HG02938 (cell line): ENCODE measurements at regions not wholly inside any gene's neighbourhood (a gene's known extent, or its start where the extent isn't known, plus 50 kb on each side); places are given as distances from the start of the nearest gene placed in this dataset.
"Not testable (repeated sequence)": the region's sequence is repeated elsewhere in the genome, so short reads cannot be mapped to it uniquely, and the experiment has no call there.

Experiments
- ATAC-seq: cut with Tn5 transposase; IDR thresholded peaks from one replicate; pipeline ENCODE4 v1.9.1; 2021; ENCODE audit warnings: mild to moderate bottlenecking, moderate library complexity; ENCODE audit not compliant: unreplicated experiment

DNA sequence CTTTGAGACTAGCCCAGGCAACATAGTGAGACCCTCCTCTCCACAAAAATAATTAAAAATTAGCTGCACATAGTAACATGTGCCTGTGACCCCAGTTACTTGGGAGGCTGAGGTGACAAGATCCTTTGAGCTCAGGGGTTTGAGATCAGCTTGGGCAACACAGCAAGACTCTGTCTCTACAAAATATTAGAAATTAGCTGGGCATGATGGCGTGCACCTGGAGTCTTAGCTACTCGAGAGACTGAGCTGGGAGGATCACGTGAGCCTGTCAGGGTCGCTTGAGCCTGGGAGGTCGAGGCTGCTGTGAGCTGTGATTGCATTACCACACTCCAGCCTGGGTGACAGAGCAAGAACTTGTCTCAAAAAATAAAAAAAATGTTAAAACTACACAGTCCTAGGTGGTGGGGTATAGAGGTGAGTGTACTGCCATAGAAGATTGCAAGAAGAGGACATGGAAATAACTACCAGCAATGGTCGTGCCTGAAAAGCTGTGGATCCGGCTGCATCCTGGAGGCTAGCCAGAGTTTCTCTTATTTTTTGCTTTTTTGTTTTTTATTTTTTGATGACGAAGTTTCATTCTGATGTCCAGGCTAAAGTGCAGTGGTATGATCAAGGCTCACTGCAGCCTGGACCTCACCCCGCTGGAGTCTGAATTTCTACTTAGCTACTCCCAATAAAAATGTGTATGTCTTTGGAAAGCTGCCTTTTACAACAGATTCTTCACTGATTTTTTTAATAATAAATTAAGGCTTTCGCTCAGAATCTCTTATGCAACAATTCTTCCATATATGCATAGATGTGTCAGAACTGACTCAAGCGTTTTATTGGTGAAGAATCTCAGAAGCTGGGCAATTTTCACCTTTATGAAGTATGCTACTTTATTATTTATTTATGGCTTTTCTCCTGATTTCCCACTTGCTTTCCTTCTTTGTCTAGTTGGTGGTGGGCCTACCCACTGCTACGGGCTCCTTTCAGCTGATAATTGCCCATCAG, 393.8 kb downstream of the TSHZ3 start:
- ATAC-seq: no peak

DNA sequence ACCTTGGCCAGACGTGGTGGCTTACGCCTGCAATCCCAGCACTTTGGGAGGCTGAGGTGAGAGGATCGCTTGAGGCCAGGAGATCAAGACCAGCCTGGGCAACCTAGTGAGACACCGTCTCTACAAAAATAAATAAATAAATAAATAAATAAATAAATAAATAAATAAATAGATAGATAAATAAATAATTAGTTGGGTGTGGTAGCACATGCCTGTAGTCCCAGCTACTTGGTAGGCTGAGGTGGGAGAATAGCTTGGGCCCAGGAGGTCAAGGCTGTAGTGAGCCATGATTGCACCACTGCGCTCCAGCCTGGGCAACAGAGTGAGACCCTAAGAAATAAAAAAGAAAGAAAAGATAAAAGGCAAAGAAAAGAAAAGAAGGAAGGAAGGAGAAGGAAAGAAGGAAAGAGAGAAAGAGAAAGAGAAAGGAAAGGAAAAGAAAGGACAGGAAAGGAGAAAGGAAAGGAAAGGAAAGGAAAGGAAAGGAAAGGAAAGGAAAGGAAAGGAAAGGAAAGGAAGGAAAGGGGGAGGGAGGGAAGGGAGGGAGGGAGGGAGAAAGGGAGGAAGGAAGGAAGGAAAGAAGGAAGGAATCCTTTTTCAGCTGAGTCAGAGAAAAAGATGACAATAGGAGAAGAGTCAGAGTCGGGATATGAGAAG, 404.8 kb downstream of the TSHZ3 start:
- ATAC-seq: not testable (repeated sequence)

DNA sequence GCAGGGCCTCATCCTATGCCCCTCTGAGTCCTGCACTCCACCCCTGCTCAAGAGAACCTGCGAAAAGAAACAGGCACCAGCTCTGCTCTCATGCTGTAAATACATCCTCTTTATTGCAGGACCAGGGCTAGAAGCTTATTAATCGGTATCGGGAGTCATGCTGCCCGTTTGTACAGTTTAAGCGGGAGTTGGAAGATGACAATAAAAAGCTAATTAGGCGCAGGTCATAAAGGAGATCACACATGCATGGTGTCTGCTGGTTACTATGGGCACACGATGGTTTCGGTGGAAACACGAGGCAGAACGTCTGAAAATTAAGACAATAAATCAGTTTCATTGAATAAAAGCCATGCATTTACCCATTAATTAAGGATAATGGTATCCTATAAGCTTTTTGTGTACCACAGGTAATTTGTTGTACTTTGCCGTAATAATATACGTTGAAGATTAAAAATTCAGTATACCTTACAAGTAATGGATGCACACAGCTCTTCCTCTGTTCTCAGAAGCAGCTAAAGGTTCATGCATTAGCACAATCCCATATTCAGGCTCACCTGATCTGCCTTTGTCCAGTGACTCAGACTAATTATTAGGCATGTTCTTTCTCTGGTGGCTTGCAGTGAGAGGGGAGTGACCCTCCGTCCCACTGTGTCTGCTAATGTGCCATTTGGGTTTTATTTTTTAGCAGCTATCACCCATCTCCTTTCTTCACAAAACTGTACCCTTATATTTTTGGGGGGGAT, 406.0 kb downstream of the TSHZ3 start:
- ATAC-seq: no peak

DNA sequence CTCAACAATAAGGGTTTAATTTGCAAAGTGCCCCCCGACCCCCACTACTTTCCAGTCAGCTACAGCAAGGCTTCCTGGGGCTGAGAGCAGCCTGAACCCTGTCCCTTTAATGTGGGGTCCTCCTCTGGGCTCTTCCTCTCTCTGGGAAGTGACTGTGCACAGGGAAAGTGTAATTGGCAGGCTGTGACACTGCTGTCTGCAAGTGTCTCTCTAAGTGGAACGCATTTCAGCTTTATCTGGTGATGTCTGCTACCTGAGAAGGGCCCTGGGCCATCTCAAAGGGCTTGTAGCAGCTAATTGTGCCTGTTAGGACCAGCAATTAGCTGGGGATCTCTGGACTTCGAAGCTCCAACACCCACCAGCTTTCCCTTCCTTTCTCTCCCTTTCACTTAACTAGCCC, 406.6 kb downstream of the TSHZ3 start:
- ATAC-seq: no peak

DNA sequence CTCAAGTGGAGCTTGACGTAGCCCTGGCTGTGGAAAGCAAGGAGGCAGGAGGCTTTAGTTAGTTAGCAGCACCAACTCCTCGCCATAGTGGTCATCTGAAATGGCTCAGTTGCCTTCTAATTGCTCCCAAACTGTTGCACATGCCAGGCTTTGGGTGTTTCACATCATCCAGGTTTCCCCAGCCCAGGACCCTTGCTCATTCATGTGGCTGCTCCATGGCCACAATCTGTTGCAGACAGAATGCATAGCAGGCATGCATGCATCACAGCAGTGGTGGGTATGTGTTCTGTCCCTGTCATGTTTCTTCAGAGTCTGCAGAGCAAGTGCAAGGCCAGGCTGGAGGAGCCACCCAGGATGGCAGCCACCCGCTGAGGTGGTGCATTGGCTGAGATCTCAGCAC, 407.6 kb downstream of the TSHZ3 start:
- no peak for ATAC-seq

DNA sequence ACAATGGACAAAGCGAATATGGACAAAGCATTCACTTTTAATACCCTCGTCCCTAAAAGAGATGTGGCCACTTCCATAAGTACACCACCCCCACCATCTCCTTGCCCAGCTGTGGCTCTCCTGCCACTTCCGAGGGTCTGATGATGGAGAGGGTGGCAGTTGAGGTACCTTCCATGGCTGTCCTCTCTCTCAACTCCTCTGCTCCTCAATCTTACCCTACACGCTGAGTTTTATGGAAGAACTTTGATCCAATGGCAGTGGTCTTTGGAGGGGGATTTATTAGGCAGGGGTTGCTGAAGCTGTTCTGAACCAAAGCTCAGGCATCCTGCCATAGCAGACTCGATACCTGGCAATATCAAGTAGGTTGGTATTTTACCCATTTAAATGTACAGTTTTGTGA, 413.0 kb downstream of the TSHZ3 start:
- no peak for ATAC-seq

DNA sequence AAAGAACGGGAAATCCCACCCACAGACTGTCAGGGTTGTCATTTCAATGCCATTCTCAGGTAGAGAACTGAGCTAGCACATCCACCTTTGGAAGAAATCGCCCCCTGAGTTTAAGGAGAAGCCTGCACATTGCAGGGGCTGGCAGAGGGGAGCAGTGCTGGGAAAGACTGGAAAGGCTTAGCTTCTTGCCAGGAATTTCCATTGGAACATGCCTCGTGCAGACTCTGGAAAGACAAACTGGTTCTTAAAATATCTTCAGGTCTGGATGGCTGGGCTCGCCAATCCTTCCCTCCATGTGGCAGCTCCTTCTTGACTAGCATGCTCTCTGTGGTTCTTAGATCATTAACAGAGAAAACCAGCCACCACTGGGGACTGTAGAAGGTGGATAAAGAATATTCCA, 414.1 kb downstream of the TSHZ3 start:
- no peak for ATAC-seq

DNA sequence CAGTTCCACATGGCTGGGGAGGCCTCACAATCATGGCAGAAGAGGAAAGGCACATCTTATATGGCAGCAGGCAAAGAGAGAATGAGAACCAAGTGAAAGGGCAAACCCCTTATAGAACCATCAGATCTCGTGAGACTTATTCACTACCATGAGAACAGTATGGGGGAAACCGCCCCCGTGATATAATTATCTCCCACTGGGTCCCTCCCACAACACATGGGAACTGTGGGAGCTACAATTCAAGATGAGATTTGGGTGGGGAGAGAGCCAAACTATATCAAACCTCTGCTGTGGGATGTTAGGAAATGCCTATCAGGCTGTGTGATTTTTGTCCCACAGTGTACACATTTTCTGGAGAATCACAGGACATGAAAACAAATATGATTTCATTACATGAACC, 415.8 kb downstream of the TSHZ3 start:
- ATAC-seq: not testable (repeated sequence)

DNA sequence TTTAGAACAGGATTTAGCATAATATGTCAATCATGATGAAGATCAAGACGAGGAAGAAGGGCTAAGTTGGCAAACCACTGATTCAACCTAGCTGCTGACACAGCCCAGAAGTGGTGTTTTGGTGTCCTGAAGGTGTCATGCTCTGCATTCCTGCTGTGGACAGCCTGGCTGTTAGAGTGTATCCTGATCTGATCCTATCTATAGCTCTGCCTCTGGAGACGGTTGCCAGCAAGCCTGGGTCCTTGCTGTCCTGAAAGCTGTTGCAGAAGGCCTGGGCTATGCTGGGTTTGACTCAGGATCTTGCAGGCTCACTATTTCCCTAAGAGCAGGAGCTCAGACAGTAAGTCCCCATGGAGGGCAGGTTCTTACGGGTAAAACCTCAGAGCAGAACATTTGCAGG, 416.4 kb downstream of the TSHZ3 start:
- ATAC-seq: no peak

DNA sequence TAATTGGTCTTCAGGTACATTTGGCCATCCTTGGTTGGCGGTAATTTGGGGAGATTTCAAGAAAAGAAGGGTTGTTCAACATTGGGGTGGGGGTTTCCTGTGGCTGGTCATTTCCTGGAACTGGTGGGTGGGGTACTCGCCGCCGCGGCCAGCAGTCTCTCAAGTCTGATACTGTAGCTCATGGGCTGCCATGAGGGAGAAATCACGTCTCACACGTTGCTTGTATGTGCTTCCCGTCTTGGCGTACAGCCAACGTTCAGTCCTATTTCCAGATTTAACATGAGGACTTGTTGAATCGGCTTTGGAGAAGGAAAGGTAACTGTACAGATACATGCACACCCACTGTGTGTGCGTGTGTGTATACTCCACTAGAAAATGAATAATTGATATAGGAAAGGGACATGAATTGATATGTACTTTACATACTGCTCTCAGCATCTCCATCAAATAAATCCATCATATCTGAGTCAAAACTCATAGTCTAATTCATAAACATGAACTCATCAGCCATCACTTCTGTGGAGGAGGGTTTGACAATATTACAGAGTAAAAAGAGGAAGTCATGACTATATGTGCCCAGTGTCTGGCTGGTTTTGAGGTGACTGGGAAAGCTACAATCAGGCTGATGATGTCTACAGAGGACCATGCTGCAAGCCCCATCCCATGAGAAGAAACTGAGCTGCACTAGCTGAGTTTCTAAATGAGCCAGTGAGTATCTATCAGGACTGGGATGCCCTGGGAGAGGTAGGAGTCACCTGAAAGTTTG, 418.1 kb downstream of the TSHZ3 start:
- no peak for ATAC-seq

DNA sequence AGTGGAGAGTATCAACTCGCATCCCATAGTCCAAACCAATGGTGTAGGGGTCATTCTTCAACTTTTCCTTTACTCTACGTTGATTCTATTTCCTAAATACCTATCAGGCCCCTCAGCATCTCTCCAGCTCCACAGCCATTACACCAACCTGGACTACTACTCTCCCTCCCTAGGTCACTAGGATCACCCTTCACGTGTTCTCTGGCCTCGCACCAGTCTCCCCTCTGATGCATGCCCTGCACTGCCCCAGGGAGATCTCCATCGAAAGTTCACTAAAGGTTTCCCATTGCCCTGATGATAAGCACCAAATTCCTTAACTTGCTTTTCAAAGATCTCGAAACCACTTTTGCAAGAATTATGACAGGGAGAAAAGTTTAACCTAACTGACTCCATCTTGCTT, 421.5 kb downstream of the TSHZ3 start:
- no peak for ATAC-seq

DNA sequence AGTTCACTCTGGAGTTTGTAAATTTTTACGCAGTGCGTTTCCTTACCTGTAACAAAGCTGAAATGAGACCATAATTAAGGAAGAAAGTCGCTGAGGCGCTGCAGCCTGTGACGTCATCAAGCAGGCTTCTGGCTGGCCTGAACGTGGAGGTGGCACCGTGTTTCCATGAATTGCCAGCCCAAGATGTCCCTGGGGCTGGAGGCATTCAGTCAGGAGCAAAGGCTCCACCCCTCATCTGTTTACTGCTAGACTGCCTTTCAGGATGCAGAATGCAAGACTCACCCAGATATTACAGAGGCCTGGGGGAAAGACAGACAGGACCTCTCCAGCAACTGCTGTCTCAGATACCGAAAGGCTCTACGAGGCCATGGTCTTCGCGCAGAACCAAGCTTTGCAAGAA, 424.6 kb downstream of the TSHZ3 start:
- no peak for ATAC-seq

DNA sequence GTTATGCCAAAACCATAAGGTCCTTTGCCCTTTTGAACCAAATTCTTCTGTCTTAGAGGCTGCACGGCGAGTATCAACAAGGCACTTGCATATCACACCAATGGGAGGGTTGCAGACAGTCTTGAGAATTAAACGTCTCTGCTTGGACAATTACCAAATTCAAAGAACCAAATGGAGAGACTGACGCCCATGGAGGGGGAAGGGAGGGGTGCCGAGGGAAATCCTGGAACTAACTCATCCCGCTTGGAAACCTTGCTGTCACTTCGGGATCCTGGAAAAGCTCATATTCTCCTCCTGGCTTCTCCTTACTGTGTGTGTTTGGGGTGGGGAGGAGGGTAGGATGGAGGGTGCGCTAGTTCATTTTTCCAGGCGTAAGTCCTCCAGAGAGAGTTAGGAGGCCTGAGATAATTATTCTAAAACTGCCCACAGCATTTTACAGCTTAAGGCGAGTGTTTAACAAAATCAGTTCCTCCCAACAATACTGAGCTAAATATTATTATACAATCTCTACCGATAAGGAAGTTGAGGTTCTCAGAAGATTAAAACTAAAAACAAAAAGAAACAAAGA, 425.1 kb downstream of the TSHZ3 start:
- ATAC-seq: no peak

DNA sequence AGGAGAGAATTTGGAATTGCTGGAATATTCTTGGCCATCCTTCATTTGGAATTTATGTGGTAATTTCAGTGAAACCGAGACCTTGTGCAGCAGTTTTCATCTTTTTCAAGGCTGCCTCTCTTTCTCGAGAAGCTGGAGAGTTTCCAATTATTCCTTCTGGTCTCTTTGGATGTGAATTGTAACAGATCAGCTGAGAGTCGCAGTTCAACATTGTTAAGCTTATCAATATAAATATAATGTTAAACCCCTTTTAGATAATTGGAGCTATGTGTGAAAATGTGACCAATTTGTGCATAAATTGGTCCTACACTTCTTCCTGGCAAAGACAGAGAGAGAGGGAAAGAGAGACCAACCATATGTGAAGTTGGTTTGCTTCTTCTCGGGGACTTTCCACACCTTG, 425.6 kb downstream of the TSHZ3 start:
- no peak for ATAC-seq

DNA sequence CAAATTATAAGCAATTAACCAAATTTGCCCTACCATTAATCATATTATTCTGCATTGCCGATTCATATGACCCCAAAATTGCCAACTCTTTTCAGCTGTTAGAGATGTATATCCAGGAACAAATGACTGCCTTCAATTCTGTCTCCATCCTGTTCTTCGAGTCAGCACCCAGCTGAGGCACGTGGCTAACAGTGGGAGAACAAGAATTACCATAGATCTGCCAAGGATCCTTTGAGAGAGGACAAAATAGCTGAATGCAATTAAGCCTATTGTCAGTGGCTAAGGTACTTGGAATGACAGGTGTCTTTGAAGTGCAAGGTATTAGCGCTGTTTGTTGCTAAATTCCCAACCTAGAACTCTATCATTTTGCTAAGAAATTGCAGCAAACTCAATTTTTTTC, 426.1 kb downstream of the TSHZ3 start:
- no peak for ATAC-seq

DNA sequence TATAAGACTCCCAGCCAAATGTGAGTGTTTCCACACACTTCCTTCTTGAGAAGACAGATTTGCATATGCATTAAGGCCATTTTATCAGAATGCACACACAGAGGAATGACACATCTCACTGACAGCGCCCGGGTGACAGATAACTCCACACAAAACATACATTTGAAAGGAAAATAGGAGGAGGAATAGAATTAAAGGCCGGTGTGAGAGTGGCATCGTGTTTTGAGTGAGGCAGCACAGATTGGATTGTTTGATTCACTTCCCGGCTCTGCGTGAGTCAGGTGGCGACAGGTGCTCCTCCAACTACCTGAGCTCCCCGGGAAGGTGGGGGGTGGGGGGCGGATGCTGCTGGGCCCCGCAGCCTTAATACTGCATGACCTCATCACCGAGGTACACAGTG, 429.0 kb downstream of the TSHZ3 start:
- no peak for ATAC-seq

DNA sequence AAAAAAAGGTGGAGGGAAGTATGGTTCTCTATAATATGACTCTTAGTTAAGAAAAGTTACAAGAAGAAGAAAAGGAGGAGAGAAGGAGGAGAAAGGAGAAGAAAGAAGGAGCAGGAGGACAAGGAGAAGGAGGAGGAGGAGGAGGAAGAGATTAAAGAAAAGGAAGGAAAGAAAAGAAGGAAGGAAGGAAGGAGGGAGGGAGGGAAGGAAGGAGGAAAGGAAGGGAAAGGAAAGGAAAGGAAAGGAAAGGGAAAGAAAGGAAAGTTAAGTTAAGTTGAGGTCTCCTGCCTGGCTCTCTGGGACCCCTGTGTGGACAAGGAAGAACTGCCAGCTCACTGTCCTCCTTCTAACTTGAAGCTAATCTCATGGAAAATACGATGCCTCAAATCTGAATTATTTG, 429.5 kb downstream of the TSHZ3 start:
- no peak for ATAC-seq

DNA sequence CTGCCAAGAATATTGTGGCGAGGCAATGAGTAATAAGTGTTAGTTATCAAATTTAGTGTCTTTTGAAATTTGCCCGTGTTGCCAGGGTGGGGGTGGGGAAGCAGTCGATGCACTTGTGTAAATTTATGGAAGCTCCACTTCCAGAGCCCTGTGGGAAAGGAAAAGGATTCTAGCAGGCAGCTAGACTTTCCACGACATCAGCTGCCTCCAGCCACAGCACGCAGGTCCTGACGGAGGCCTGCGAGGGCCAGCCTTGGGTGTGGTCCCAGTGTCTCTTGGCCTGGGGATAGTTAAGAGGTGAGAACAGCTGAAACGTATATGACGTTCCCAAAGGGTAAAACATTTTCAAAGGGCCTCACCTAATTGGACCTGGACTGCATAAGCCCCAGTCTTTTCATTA, 433.0 kb downstream of the TSHZ3 start:
- ATAC-seq: no peak

DNA sequence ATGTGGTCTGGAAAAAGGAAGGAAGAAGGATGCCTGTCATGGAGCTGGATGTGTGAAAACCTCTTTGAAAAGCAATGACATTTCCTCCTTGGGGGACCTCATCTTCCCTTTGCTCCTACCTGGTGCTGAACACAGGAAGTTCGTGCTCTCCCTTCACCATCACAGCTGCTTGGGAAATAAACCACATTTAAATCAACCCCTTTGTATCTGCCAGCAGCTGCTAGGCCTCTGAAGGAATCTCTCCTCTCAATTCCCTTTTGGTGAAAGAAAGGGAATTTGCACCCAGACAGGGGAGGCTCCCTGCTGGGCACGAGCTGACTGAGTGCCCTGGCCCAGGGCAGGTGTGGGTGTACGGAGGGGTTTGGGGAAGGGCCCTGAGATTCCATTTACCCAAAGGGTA, 437.7 kb downstream of the TSHZ3 start:
- no peak for ATAC-seq

DNA sequence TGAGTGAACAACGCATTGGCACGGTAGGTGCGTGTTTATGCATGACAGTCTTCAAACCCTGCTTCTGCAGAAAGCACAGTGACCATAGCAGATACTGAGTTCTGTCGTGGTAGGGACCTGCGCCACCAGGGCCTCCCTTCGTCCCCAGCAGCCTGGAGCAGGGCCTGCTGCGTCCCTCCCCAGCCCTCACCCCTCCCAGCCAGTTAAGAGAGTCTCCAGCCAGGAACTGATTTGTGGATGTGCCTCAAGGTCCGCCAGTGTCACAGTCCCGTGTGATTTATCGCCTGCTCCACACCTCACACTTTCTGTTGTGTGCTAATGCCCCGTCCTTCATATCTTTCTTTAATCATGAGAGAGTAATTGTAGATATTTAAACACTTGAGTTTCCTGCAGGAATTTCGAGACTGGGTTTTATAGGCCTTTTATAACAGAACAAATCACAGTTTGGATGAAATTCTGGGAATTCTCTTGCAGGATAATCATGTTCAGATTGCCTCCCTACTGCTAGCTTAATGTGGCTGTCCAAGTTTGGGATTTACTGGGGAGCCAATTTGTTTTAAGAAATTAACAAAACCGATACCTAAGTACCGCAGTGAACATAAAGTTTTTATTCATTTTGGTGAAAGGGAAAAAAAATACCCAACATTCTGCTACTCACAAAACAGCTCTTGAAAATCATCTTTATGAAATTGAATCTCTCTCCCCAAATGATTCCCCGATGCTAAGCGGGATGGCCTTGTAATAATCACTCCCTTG, 438.6 kb downstream of the TSHZ3 start:
- no peak for ATAC-seq
